ENCODE measurements at regions not wholly inside any gene's neighbourhood (a gene's known extent, or its start where the extent isn't known, plus 50 kb on each side); places are given as distances from the start of the nearest gene placed in this dataset.

- Histone ChIP-seq H3K4me1 (no peaks in the 10 kb centered on the region), H3K36me3 (no peaks in the 10 kb centered on the region), H3K9me3 (no peaks in the 10 kb centered on the region), H3K27ac (no peak overlapping the region), H3K4me3 (no peak overlapping the region), H3K27me3 (no peaks in the 10 kb centered on the region)
- intact Hi-C loops (cut with DNase I) = no loop called here
- TF ChIP-seq POLR2AphosphoS5 (IDR thresholded peaks at IDR 0.05; ENCODE audit: insufficient read depth in 1 of 2, low read depth in 1 of 2) = no peak
- TF ChIP-seq CTCF (IDR thresholded peaks at IDR 0.05) = no peak
- no peak for DNase-seq (ENCODE audit: extremely low spot score in 2 of 2)
These were observed 205.3 kb downstream of the CD83 start for GRCh38 chr6:14322841-14323240.

- Histone ChIP-seq H3K27me3 (no peaks in the 10 kb centered on the region), H3K4me3 (no peak overlapping the region), H3K27ac (no peak overlapping the region), H3K9me3 (no peaks in the 10 kb centered on the region), H3K4me1 (no peaks in the 10 kb centered on the region), H3K36me3 (no peaks in the 10 kb centered on the region)
- no peak for DNase-seq (ENCODE audit: extremely low spot score in 2 of 2)
- TF ChIP-seq POLR2AphosphoS5 (IDR thresholded peaks at IDR 0.05; ENCODE audit: insufficient read depth in 1 of 2, low read depth in 1 of 2) = no peak
- intact Hi-C loops (cut with DNase I) = no loop called here
These were observed 209.2 kb downstream of the CD83 start for GRCh38 chr6:14326774-14327173.

- H3K27ac ChIP-seq = no peak overlapping the region
- no peak for DNase-seq (ENCODE audit: extremely low spot score in 2 of 2)
- H3K4me1 ChIP-seq = no peaks in the 10 kb centered on the region
- intact Hi-C loops (cut with DNase I) = no loop called here
- no peak for TF ChIP-seq POLR2A (IDR thresholded peaks at IDR 0.05)
- TF ChIP-seq POLR2AphosphoS5 (IDR thresholded peaks at IDR 0.05; ENCODE audit: insufficient read depth in 1 of 2, low read depth in 1 of 2) = no peak
- TF ChIP-seq CTCF (IDR thresholded peaks at IDR 0.05) = no peak
- no peaks in the 10 kb centered on the region for H3K36me3 ChIP-seq
- no peaks in the 10 kb centered on the region for H3K27me3 ChIP-seq
- H3K9me3 ChIP-seq = no peaks in the 10 kb centered on the region
- no peak overlapping the region for H3K4me3 ChIP-seq
These were observed 210.6 kb downstream of the CD83 start for GRCh38 chr6:14328163-14328562.

GRCh38 chr6:14333556-14334305 is 216.2 kb downstream of the CD83 start:
- Histone ChIP-seq H3K36me3 (no peaks in the 10 kb centered on the region), H3K27ac (no peak overlapping the region), H3K4me3 (no peak overlapping the region), H3K4me1 (no peaks in the 10 kb centered on the region), H3K27me3 (no peaks in the 10 kb centered on the region), H3K9me3 (no peaks in the 10 kb centered on the region)
- no peak for TF ChIP-seq CTCF (IDR thresholded peaks at IDR 0.05)
- DNase-seq (ENCODE audit: extremely low spot score in 2 of 2) = no peak
- intact Hi-C loops (cut with DNase I) = no loop called here

- no peak overlapping the region for H3K27ac ChIP-seq
- H3K36me3 ChIP-seq = no peaks in the 10 kb centered on the region
- H3K4me1 ChIP-seq = no peaks in the 10 kb centered on the region
- no peaks in the 10 kb centered on the region for H3K9me3 ChIP-seq
- intact Hi-C loops (cut with DNase I) = no loop called here
- no peak overlapping the region for H3K4me3 ChIP-seq
- H3K27me3 ChIP-seq = no peaks in the 10 kb centered on the region
- TF ChIP-seq POLR2A (IDR thresholded peaks at IDR 0.05) (no peak), CTCF (IDR thresholded peaks at IDR 0.05) (no peak), POLR2AphosphoS5 (IDR thresholded peaks at IDR 0.05; ENCODE audit: insufficient read depth in 1 of 2, low read depth in 1 of 2) (no peak)
- no peak for DNase-seq (ENCODE audit: extremely low spot score in 2 of 2)
These were observed 217.5 kb downstream of the CD83 start for GRCh38 chr6:14335071-14335470.
